OCI-LY3 (cell line): ENCODE measurements at regions not wholly inside any gene's neighbourhood (a gene's known extent, or its start where the extent isn't known, plus 50 kb on each side); places are given as distances from the start of the nearest gene placed in this dataset.

Experiments used
- CTCF ChIP-seq: fragments of 200-600, 300-600 bp; sonication (generic); IDR thresholded peaks from 2 replicates; pipeline ENCODE4 v1.5.1; 2014; ENCODE audit warnings: antibody characterized with exemption, low read length, low read depth
- EZH2phosphoT487 ChIP-seq: fragments of 200-600 bp; shearing (Covaris generic); IDR thresholded peaks from 2 replicates; pipeline ENCODE4 v1.6.1; 2018; ENCODE audit warnings: antibody characterized with exemption, mixed run types, low read depth

- TF ChIP-seq CTCF (no peak), EZH2phosphoT487 (no peak)
These were observed 136.7 kb upstream of the SYT4 start for GRCh38 chr18:43414006-43414405.
